Body of pancreas (tissue), 4 donors: ENCODE measurements at regions not wholly inside any gene's neighbourhood (a gene's known extent, or its start where the extent isn't known, plus 50 kb on each side); places are given as distances from the start of the nearest gene placed in this dataset.

Experiments used
- CTCF ChIP-seq, 7 experiments: fragments of 450-650 bp in 4 of 7; fragments of 200-600 bp in 3 of 7; sonication (generic) in 3 of 7; IDR thresholded peaks; one replicate each; pipeline ENCODE4 v1.5.1; 2016 to 2019; ENCODE audit warnings: antibody characterized with exemption in 7 of 7
- POLR2A ChIP-seq, 3 donors: fragments of 450-650 bp; IDR thresholded peaks; one replicate each; pipeline ENCODE4 v1.6.1; 2016; ENCODE audit warnings: antibody characterized with exemption in 3 of 3, mild to moderate bottlenecking in 2 of 3

GRCh38 chr1:81681114-81681513 is 119.6 kb upstream of the ADGRL2 start:
- no peak for TF ChIP-seq POLR2A (IDR thresholded peaks at IDR 0.05)
- TF ChIP-seq CTCF (IDR thresholded peaks at IDR 0.05): no peak
